GM12865 (cell line): ENCODE measurements at regions not wholly inside any gene's neighbourhood (a gene's known extent, or its start where the extent isn't known, plus 50 kb on each side); places are given as distances from the start of the nearest gene placed in this dataset.

Experiments used
- DNase-seq: peaks from one replicate; pipeline ENCODE4 v3.0.0; 2010; ENCODE audit warnings: low read depth
- H3K4me3 ChIP-seq: 2 replicates; pipeline ENCODE4 v1.5.1; 2011; ENCODE audit warnings: mild to moderate bottlenecking, low read depth, low read length, control low read depth
- CTCF ChIP-seq: IDR thresholded peaks from 2 replicates; pipeline ENCODE4 v1.5.1; 2011; ENCODE audit warnings: low read length, control low read depth, low read depth, inconsistent platforms; ENCODE audit not compliant: insufficient read depth; ENCODE audit errors: missing control alignments

DNA sequence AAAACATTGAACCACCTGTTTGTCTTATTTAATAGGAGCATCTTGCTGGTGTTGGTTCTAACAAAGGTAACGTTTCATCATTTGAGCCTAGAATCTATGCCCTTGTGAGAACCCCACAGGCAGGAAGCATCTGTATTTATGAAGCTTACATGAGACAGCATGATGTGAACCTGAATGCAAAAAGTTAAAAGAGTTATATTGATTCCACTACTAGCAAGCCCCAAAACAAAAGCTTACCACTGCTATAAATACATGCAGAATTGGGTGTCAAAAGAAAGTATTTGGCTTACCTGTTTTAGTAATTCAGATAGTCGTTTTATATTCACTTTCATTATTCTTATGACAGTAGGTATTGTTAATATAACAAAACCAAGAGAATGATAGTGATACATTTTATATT lies 301.2 kb upstream of the ADGRL2 start:
- DNase-seq = peak; percentile 21
- no peak overlapping the region for H3K4me3 ChIP-seq
- no peak for TF ChIP-seq CTCF

GRCh38 chr1:81498471-81499462 lies 302.0 kb upstream of the ADGRL2 start:
- DNase-seq = no peak
- no peak for TF ChIP-seq CTCF
- H3K4me3 ChIP-seq = no peak overlapping the region

DNA sequence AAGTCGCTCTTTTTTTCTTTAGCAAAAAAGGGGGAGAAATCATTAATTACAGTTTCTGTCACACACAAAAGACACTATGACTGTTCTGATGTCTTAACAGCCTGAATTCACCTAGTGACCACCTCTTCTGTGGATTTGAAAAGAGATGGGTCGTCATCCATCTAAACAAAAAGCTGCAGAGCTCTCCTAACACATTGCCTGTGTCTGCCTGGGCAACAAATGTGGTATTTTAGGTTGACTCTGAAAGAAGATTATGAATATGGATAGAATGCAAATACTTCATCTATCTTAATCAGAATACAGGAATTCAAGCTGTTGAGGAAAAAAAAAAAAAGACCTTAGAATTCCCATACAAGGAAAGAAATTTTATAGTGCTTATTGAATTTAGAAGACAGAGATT lies 304.4 kb upstream of the ADGRL2 start:
- DNase-seq = no peak
- no peak overlapping the region for H3K4me3 ChIP-seq
- no peak for TF ChIP-seq CTCF

- DNase-seq = no peak
- H3K4me3 ChIP-seq = no peak overlapping the region
- no peak for TF ChIP-seq CTCF
These were observed 307.4 kb upstream of the ADGRL2 start for GRCh38 chr1:81493102-81493869.

DNA sequence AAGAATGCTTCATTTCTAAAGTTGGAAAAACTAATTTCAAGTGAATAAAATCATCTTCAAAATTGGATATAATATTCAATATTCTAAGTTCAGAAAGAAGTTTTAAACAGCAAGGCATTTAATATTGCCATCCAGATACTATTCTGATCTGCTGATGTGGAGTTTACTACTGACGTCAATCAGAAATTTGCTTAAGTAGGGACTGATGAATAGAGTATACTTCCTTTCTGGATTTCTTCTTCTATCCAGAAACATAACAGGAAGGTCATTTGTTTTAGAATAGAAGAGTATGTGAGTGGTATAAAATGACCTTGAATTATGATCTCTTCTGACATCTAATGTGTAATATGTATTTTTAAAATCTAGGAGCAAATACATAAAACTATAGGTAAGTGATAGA lies 308.1 kb upstream of the ADGRL2 start:
- no peak overlapping the region for H3K4me3 ChIP-seq
- no peak for TF ChIP-seq CTCF
- no peak for DNase-seq

- DNase-seq = no peak
These were observed 310.1 kb upstream of the ADGRL2 start for GRCh38 chr1:81490614-81491013.

More at GRCh38 chr1:81490614-81491013, 310.1 kb upstream of the ADGRL2 start:
- no peak for TF ChIP-seq CTCF
- no peak overlapping the region for H3K4me3 ChIP-seq
